HG02973 (cell line): ENCODE measurements at regions not wholly inside any gene's neighbourhood (a gene's known extent, or its start where the extent isn't known, plus 50 kb on each side); places are given as distances from the start of the nearest gene placed in this dataset.
A peak's percentile ranks its signal among the peaks of the same experiment; 100 is the strongest.

Experiments
- ATAC-seq: cut with Tn5 transposase; IDR thresholded peaks from one replicate; pipeline ENCODE4 v1.9.1; 2021; ENCODE audit warnings: moderate library complexity; ENCODE audit not compliant: unreplicated experiment

DNA sequence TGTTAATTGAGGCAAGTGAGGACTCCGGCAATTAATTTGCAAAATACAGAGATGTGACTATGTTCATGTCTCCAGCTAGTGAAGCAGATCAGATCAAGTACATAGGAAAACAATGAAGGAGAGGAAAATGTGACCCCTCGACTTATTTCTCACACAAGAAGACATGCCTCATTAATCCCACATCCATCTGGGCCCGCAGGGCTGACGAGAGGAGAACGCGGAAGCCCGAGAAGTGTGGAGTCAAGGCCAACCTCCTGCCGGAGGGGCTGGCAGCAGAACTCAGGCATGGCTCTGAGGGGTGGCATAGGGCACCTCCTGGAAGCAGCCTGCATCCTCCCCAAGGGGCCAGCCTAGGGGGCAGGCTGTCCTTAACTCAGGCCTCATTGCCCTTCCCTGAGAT is 54.4 kb downstream of the ZNF503 start:
- ATAC-seq = no peak

GRCh38 chr10:75345738-75346137 is 55.8 kb downstream of the ZNF503 start:
- ATAC-seq = no peak

GRCh38 chr10:75344170-75344569 is 57.4 kb downstream of the ZNF503 start:
- ATAC-seq = no peak

DNA sequence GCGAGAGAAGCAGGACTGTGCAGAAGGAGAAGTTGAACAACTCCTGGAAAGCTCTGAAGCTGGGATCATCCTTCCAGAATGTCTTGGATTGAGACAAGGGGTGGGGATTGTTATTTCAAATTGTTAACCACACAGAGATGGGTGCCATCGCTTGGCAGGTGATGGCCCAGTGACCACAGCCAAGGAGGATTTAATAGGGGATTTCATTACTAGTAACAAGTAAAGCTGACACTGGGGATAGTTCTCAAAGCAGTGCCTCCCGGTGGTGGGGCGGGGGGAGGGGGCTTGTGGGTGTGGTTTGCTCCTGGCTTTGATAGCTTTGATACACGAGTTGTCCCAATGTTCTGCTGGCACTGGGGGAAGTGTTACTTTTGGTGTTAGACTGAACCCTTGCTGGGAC is 59.2 kb downstream of the ZNF503 start:
- no peak for ATAC-seq

DNA sequence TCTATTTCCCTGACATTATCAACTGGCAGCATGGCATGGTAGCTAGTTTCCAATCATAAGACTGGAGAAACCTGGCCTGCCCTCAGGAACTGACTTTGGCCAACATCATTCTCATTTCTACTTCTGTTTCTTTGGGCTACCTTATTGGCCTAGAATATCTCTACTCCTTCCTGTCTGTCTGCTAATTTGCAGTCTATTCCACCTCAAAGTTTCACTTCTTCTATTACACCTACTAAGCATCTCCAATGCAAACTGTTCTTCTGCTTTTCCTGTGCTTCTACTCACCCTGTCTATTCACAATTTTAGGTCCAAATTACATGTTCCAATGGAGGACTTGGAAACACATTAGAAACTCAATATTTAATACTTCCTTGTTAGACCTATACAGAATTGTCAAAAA is 65.6 kb downstream of the ZNF503 start:
- peak; percentile 95 for ATAC-seq

GRCh38 chr10:75335191-75335590 is 66.4 kb downstream of the ZNF503 start:
- ATAC-seq = no peak

DNA sequence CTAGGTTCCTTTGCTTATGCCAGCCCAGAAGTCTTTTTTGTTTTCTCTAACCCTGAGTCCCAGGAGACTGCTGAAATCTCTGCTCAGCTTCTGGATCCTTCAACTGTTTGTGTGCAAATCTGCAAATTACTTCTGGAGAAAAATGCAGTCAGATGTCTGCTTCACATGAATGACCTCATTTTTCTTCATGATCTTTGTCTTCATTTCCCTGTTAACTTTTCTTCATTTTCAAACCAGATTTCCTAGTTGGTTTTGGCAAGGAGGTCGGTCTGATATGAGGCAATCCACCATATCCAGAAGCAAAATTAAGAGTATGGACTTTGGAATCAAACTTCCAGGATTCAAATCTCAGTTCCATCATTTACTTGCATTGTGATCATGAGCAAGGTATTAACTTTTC is 66.8 kb downstream of the ZNF503 start:
- ATAC-seq = no peak

- ATAC-seq = no peak
These were observed 69.5 kb downstream of the ZNF503 start for GRCh38 chr10:75332081-75332480.

GRCh38 chr10:75331081-75331480 is 70.5 kb downstream of the ZNF503 start:
- ATAC-seq = no peak

- ATAC-seq = no peak
These were observed 72.3 kb downstream of the ZNF503 start for GRCh38 chr10:75329190-75329745.

DNA sequence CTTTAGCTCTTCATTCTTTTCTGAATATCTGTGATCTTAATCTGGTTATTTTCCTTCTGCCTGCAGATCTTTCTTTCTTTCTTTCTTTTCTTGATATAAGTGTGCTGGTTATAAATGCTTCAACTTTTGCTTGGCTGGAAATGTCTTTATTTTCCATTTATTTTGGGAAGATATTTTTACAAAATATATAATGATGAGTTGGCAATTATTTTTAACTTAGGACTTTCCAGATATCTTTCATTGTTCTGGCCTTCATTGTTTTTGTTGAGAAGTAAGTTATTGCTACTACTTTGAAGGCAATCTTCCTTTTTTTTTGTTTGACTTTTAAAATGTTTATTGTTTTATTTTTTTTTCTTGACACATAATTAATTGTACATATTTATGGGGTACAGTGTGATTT is 75.3 kb downstream of the ZNF503 start:
- no peak for ATAC-seq

DNA sequence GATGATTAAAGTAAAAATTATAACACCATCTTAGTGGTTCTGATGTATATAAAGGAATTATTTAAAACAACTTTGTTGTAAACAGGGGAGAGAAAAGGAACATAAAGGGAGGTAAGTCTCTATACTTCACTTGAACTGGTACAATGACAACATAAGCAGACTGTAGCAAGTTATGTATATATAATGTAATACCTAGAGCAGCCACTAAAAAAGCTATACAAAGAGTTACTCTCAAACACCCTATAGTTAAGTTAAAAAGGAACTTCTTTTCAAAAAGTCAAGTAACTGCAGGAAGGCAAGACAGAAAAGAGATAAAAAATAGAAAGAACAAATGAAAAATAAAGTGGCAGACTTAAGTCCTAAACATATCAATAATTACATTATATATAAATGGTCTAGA is 82.3 kb downstream of the ZNF503 start:
- no peak for ATAC-seq

- ATAC-seq = no peak
These were observed 78.8 kb upstream of the COMTD1 start for GRCh38 chr10:75314570-75314969.

DNA sequence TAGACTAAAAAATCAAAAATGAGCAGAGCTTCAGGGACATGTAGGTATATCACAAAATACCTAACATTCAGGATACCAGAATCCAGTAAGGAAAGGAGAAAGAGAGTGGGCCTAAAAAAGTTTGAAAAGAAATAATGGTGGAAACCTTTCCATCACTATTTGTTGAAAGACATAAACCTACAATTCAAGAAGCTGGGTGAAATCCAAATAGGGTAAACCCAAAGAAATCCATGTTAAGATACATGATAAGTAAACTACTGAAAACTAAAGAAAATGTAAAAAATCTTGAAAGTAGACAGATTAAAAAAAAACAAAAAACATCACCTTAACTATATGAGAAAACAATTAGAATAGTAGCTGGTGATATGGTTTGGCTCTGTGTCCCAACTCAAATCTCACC is 76.7 kb upstream of the COMTD1 start:
- ATAC-seq = no peak

DNA sequence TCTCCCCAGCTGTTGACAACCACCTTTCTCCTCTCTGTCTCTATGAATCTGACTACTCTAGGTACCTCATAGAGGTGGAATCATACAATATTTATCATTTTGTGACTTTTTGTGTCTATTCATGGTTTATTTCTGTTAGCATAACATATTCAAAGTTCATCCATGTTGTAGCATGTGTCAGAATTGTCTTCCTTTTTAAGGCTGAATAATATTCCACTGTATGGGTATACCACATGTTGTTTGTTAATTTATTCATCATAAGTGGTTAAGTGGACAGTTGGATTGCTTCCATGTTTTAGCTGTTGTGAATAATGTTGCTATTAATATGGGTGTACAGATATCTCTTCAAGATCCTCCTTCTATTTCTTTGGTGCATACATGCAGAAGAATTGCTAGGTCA is 69.9 kb upstream of the COMTD1 start:
- ATAC-seq = no peak

GRCh38 chr10:75304741-75305390 is 69.1 kb upstream of the COMTD1 start:
- ATAC-seq = no peak

DNA sequence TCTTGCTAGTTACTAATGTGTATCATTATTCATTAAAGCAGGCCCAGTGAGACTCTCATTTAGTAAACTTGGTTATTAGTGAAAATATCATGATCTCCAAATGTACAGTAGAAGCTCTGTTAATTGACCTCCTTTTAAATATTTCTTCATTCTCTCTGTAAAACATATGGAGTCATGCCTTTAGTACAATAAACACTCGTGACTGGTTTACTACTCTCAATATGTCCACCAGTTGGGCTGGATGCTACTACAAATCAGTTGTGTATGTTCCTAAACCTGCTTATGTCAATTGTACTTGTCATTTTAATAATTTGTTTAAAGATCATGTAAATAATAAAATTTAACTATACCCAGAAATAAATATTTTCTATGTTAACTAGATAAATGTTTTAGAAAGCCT is 68.6 kb upstream of the COMTD1 start:
- ATAC-seq = no peak

- no peak for ATAC-seq
These were observed 67.5 kb upstream of the COMTD1 start for GRCh38 chr10:75303045-75303777.

DNA sequence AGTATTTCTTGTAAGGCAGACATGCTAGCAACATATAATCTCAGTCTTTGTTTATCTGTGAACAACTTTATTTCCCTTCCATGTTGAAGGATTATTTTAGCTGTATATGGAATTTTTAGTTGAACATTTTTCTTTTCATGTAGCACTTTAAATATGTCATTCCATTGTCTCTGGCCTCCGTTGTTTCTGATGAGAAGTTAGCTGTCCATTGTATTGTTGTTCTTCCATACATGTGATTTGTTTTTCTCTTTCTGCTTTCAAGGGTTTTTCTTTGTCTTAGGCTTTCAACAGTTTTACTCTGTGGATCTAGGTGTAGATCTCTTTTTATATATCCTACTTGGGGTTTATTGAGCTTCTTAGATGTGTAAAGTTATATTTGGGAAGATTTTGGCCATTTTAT is 66.3 kb upstream of the COMTD1 start:
- no peak for ATAC-seq

DNA sequence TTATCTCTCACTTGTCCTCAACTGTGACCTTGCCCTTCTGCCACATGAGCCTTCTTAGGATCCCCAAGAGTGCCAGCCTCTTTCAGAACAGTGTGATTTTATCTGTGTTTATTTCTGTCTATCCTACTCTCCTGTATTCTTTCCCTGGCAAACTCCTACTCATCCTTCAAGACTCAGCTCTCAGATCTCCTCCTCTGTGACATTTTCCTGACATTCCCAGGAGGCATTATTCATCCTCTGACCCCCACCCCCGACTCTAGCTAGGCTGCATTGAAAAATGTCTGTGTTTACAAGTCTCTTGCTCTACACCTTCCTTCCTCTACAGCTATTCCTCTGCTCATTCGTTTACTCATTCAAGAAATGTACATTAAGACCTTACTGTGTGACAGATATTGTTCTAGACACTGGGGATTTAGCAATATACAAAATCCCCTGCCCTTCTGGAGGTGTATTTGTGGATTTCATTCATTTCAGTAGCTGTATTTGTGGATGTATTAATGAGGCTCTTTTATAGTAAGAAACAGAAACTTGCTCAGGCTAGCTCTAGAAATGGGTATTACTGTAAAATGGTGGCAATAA is 61.4 kb upstream of the COMTD1 start:
- no peak for ATAC-seq

GRCh38 chr10:75295868-75296441 is 60.2 kb upstream of the COMTD1 start:
- no peak for ATAC-seq
